OCI-LY7 (cell line): ENCODE measurements at regions not wholly inside any gene's neighbourhood (a gene's known extent, or its start where the extent isn't known, plus 50 kb on each side); places are given as distances from the start of the nearest gene placed in this dataset.

ENCODE experiments used
- CTCF ChIP-seq: fragments of 200-600 bp; sonication (generic); conservative IDR thresholded peaks from 2 replicates; pipeline ENCODE4 v1.5.1; 2014; ENCODE audit warnings: mild to moderate bottlenecking, antibody characterized with exemption, low read length, moderate library complexity, mixed read lengths
- EZH2phosphoT487 ChIP-seq: fragments of 200-600 bp; sonication (generic); IDR thresholded peaks from 2 replicates; pipeline ENCODE4 v1.6.1; 2018; ENCODE audit warnings: low read depth, borderline replicate concordance, mild to moderate bottlenecking, mixed run types, antibody characterized with exemption, low read length, moderate library complexity, mixed read lengths

- TF ChIP-seq CTCF: 0 out of 2 replicates have a peak, but pooled peaks have one; percentile 24
- TF ChIP-seq EZH2phosphoT487: no peak
Observed at GRCh38 chr13:22256111-22256639, 585.3 kb downstream of the FGF9 start.
